H9 (cell line): ENCODE measurements at regions not wholly inside any gene's neighbourhood (a gene's known extent, or its start where the extent isn't known, plus 50 kb on each side); places are given as distances from the start of the nearest gene placed in this dataset.

Source experiments
- DNase-seq: peaks from one replicate; pipeline ENCODE4 v3.0.0-alpha.2; 2017
- H2AFZ ChIP-seq: one replicate; pipeline ENCODE4 v1.6.1; 2013; ENCODE audit warnings: mild to moderate bottlenecking, low read length, control low read depth, moderate library complexity
- H2AK5ac ChIP-seq: 2 replicates; pipeline ENCODE4 v1.6.1; 2013; ENCODE audit warnings: low read length, control low read depth, mixed read lengths; ENCODE audit not compliant: insufficient read length
- H2BK120ac ChIP-seq: one replicate; pipeline ENCODE4 v1.6.1; 2013; ENCODE audit warnings: low read depth, mild to moderate bottlenecking, low read length, control low read depth, inconsistent platforms; ENCODE audit not compliant: poor library complexity, severe bottlenecking
- H2BK12ac ChIP-seq: 2 replicates; pipeline ENCODE4 v1.6.1; 2013; ENCODE audit warnings: low read length, control low read depth, mixed read lengths, low read depth; ENCODE audit not compliant: insufficient read length
- H2BK15ac ChIP-seq: 2 replicates; pipeline ENCODE4 v1.6.1; 2013; ENCODE audit warnings: low read depth, low read length, control low read depth
- H2BK20ac ChIP-seq: one replicate; pipeline ENCODE4 v1.6.1; 2013; ENCODE audit warnings: low read depth, mild to moderate bottlenecking, low read length, control low read depth, inconsistent platforms; ENCODE audit not compliant: poor library complexity, severe bottlenecking
- H2BK5ac ChIP-seq: 2 replicates; pipeline ENCODE4 v1.6.1; 2013; ENCODE audit warnings: low read length, control low read depth, mixed read lengths; ENCODE audit not compliant: insufficient read length
- H3K14ac ChIP-seq: 2 replicates; pipeline ENCODE4 v1.6.1; 2013; ENCODE audit warnings: low read length, control low read depth; ENCODE audit not compliant: insufficient read depth
- H3K18ac ChIP-seq: 2 replicates; pipeline ENCODE4 v1.6.1; 2013; ENCODE audit warnings: low read depth, mild to moderate bottlenecking, mixed read lengths, low read length, control low read depth; ENCODE audit not compliant: insufficient read length
- H3K23ac ChIP-seq: 2 replicates; pipeline ENCODE4 v1.6.1; 2013; ENCODE audit warnings: low read length, control low read depth, mixed read lengths, low read depth; ENCODE audit not compliant: insufficient read length
- H3K23me2 ChIP-seq: 2 replicates; pipeline ENCODE4 v1.6.1; 2013; ENCODE audit warnings: low read depth, mild to moderate bottlenecking, mixed read lengths, low read length, control low read depth; ENCODE audit not compliant: insufficient read length, poor library complexity, severe bottlenecking
- H3K27ac ChIP-seq: 2 replicates; pipeline ENCODE4 v1.5.1; 2013; ENCODE audit warnings: low read length, control low read depth, mixed read lengths, low read depth; ENCODE audit not compliant: insufficient read length
- H3K27me3 ChIP-seq: 2 replicates; pipeline ENCODE4 v1.6.1; 2013; ENCODE audit warnings: low read length, control low read depth, inconsistent platforms; ENCODE audit not compliant: insufficient read depth
- H3K4ac ChIP-seq: 2 replicates; pipeline ENCODE4 v1.6.1; 2013; ENCODE audit warnings: low read depth, mild to moderate bottlenecking, control low read depth, inconsistent platforms, low read length, moderate library complexity
- H3K4me1 ChIP-seq: 2 replicates; pipeline ENCODE4 v1.6.1; 2013; ENCODE audit warnings: low read length, control low read depth, inconsistent platforms; ENCODE audit not compliant: insufficient read depth
- H3K4me2 ChIP-seq: 2 replicates; pipeline ENCODE4 v1.6.1; 2013; ENCODE audit warnings: low read length, control low read depth, mixed read lengths; ENCODE audit not compliant: insufficient read length, insufficient read depth
- H3K56ac ChIP-seq: 2 replicates; pipeline ENCODE4 v1.6.1; 2013; ENCODE audit warnings: low read depth, mild to moderate bottlenecking, mixed read lengths, low read length, control low read depth; ENCODE audit not compliant: insufficient read length
- H3K79me1 ChIP-seq: 2 replicates; pipeline ENCODE4 v1.6.1; 2013; ENCODE audit warnings: low read depth, mild to moderate bottlenecking, moderate library complexity, low read length, control low read depth, inconsistent platforms; ENCODE audit not compliant: insufficient read depth, poor library complexity, severe bottlenecking
- H3K79me2 ChIP-seq: 2 replicates; pipeline ENCODE4 v1.6.1; 2013; ENCODE audit warnings: low read length, control low read depth, inconsistent platforms; ENCODE audit not compliant: insufficient read depth
- H3K9ac ChIP-seq: 2 replicates; pipeline ENCODE4 v1.6.1; 2013; ENCODE audit warnings: low read length, control low read depth, mixed read lengths; ENCODE audit not compliant: insufficient read length; ENCODE audit errors: extremely low read depth
- H3K9me3 ChIP-seq: one replicate; pipeline ENCODE4 v1.6.1; 2013; ENCODE audit warnings: low read depth, low read length, inconsistent platforms; ENCODE audit not compliant: control insufficient read depth
- H3T11ph ChIP-seq: one replicate; pipeline ENCODE4 v1.6.1; 2013; ENCODE audit warnings: mild to moderate bottlenecking, low read length, control low read depth, inconsistent platforms
- H4K20me1 ChIP-seq: one replicate; pipeline ENCODE4 v1.6.1; 2013; ENCODE audit not compliant: control insufficient read depth, insufficient read length, insufficient read depth
- H4K5ac ChIP-seq: 2 replicates; pipeline ENCODE4 v1.6.1; 2013; ENCODE audit warnings: low read depth, mild to moderate bottlenecking, mixed read lengths, low read length, control low read depth; ENCODE audit not compliant: insufficient read length
- H4K8ac ChIP-seq: replicated peaks from 2 replicates; pipeline ENCODE4 v1.6.1; 2013; ENCODE audit warnings: low read length, control low read depth, mixed read lengths, low read depth; ENCODE audit not compliant: insufficient read length
- H4K91ac ChIP-seq: 2 replicates; pipeline ENCODE4 v1.6.1; 2013; ENCODE audit warnings: low read depth, mild to moderate bottlenecking, moderate library complexity, mixed read lengths, low read length, control low read depth; ENCODE audit not compliant: insufficient read length
- H3K27ac Mint-ChIP-seq, 3 experiments: 2 replicates in 2 of 3; 3 replicates in 1 of 3; pipeline ENCODE4 v1.8.0; 2020 to 2021; ENCODE audit warnings: mixed read lengths in 3 of 3, mild to moderate bottlenecking in 1 of 3, moderate library complexity in 1 of 3
- H3K27me3 Mint-ChIP-seq: 2 replicates; pipeline ENCODE4 v1.8.0; 2021; ENCODE audit warnings: low read depth, mild to moderate bottlenecking, moderate library complexity, mixed read lengths
- H3K36me3 Mint-ChIP-seq, 3 experiments: 2 replicates in 2 of 3; 3 replicates in 1 of 3; pipeline ENCODE4 v1.8.0; 2020 to 2021; ENCODE audit warnings: low read depth in 3 of 3, mixed read lengths in 3 of 3; ENCODE audit not compliant: insufficient read depth in 1 of 3
- H3K4me1 Mint-ChIP-seq, 2 experiments: 2 replicates each; pipeline ENCODE4 v1.8.0; 2020; ENCODE audit warnings: mixed read lengths in 2 of 2
- H3K4me3 Mint-ChIP-seq, 2 experiments: 2 replicates in 1 of 2; 3 replicates in 1 of 2; pipeline ENCODE4 v1.8.0; 2020 to 2021; ENCODE audit warnings: mild to moderate bottlenecking in 2 of 2, mixed read lengths in 2 of 2, moderate library complexity in 1 of 2
- H3K9me3 Mint-ChIP-seq, 2 experiments: 2 replicates in 1 of 2; 3 replicates in 1 of 2; pipeline ENCODE4 v1.8.0; 2020; ENCODE audit warnings: mild to moderate bottlenecking in 2 of 2, mixed read lengths in 2 of 2, moderate library complexity in 1 of 2
- CTCF ChIP-seq: fragments of 200-600 bp; sonication (generic); conservative IDR thresholded peaks from 3 replicates; pipeline ENCODE4 v1.8.0; 2021; ENCODE audit warnings: antibody characterized with exemption, mild to moderate bottlenecking
- WGBS: extraction: QIAGEN DNeasy Blood & Tissue Kit; methylation state at CpG from one replicate; pipeline ENCODE4 v1.1.7; 2013; ENCODE audit warnings: missing lambda C conversion rate, low lambda C conversion rate, mixed read lengths; ENCODE audit not compliant: insufficient read length; ENCODE audit errors: extremely low coverage; 5-methylcytosine and 5-hydroxymethylcytosine counted together

- no peak overlapping the region for H3K9ac ChIP-seq
- H2BK20ac ChIP-seq = no peak overlapping the region
- Mint-ChIP-seq H3K27ac (no peak overlapping the region), H3K27me3 (peaks cover 13% of the 10 kb centered on the region), H3K4me1 (0 out of 4 replicates have a peak, but pooled peaks cover 0 to 2% of the 10 kb centered on the region in 2 experiments), H3K36me3 (0 out of 7 replicates have a peak, but pooled peaks cover 0 to 4% (median 0%) of the 10 kb centered on the region in 3 experiments), H3K4me3 (no peak overlapping the region), H3K9me3 (peaks cover 6 to 13% of the 10 kb centered on the region in 2 experiments; a peak in 4 of 5 replicates)
- no peaks in the 10 kb centered on the region for H4K20me1 ChIP-seq
- H3K27ac ChIP-seq = no peak overlapping the region
- no peak overlapping the region for H3K56ac ChIP-seq
- H4K8ac ChIP-seq = no peak overlapping the region
- TF ChIP-seq CTCF = no peak
- H3K27me3 ChIP-seq = no peaks in the 10 kb centered on the region
- H2AK5ac ChIP-seq = no peak overlapping the region
- WGBS = no CpG with 5 or more reads among the region's 4 CpGs
- no peaks in the 10 kb centered on the region for H3K79me1 ChIP-seq
- no peak overlapping the region for H3K18ac ChIP-seq
- H2BK12ac ChIP-seq = no peak overlapping the region
- H3K4ac ChIP-seq = no peak overlapping the region
- no peaks in the 10 kb centered on the region for H3K23me2 ChIP-seq
- no peak for DNase-seq
- no peak overlapping the region for H2BK120ac ChIP-seq
- no peak overlapping the region for H3T11ph ChIP-seq
- H3K23ac ChIP-seq = no peak overlapping the region
- H2BK15ac ChIP-seq = no peak overlapping the region
- H2BK5ac ChIP-seq = no peak overlapping the region
- no peak overlapping the region for H3K14ac ChIP-seq
- H3K4me2 ChIP-seq = no peak overlapping the region
- no peaks in the 10 kb centered on the region for H3K9me3 ChIP-seq
- H2AFZ ChIP-seq = no peak overlapping the region
- no peaks in the 10 kb centered on the region for H3K4me1 ChIP-seq
- H4K5ac ChIP-seq = no peak overlapping the region
- H3K79me2 ChIP-seq = no peaks in the 10 kb centered on the region
- no peak overlapping the region for H4K91ac ChIP-seq
These were observed 66.5 kb upstream of the STC2 start for GRCh38 chr5:173394701-173395100.
